ENCODE measurements at regions not wholly inside any gene's neighbourhood (a gene's known extent, or its start where the extent isn't known, plus 50 kb on each side); places are given as distances from the start of the nearest gene placed in this dataset.

DNA sequence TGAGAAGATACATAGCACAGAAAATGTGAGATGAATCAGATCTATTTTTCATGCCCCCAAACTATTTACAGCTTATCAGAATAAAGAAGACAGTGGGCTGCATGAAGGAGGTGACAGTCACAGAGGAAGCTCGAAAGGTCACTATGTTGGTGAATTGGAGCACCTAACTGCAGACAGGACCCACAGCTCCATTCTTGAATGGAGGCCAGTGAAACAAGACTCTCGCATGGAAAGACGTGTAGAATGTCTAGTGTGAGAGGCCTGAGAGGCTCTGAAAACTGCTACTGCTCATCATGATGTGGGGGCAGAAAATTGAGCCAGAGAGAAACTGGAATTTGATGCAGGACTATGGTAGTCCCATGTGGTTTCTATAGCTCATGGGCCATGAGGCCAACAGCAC is 60.3 kb upstream of the CCDC190 start:
- DNase-seq (ENCODE audit: low read depth in 3 of 3), result no peak

GRCh38 chr1:162919034-162919433 is 58.1 kb upstream of the CCDC190 start:
- no peak for DNase-seq (ENCODE audit: low read depth in 3 of 3)

DNA sequence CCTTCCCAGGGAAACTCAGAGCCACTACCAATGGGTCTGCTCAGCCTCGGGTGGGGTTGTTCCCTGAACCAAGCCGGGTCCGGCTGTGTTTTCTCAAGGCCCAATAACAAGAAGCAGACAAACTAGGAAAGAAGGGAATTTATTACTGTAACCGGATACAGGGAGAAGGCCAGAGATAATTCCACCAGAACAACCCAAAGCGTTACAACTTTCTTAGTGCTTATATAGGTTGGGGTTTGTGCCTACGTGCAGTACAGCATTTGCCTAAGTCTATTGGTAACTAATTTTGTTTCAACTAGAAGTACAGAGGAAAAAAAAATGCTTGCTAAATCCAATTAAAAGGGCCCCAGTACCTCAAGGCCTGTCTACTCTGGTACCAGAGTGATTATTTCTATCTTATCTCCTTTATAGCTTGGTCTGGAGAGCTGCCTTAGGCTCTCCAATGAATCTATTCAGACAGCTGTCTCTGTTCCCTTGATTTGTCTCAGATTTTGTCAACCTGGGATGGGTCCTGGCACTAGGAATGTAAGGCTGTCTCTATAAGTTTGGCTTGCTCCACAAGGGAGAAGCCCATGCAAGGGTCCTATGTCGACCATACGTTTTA is 57.3 kb upstream of the CCDC190 start:
- no peak for DNase-seq (ENCODE audit: low read depth in 3 of 3)

DNA sequence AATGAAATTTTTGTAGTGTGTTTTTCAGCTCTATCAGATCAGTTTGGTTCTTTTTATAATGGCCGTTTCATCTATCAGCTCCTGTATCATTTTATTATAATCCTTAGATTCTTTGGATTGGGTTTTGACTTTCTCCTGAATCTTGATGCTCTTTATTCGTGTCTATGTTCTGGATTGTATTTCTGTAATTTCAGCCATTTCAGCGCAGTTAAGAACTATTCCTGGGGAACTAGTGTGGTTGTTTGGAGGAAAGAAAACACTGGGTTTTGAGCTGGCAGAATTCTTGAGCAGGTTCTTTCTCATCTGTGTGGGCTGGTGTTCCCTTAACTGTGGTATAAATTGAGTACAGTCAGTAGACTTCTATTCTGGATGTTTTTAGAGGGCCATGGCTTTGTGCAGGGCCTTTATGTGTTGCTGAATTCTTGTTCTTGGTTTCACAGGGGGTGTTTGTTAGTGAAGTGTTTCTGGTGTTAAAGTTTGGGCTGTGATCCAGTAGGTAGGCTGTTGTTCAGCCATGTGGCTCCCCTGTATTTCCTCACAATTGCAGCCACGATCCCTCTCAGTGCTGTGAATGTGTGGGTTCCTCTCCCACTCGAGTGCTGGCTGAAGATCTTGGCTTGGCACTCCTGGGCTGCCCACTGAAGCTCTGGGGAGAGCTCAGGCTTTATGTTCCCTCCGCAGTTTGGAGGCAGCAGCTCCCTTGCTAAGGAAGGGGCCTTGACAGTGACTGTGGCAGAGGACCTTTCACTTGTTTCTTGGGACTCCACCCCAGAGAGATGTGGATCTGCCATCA is 56.0 kb upstream of the CCDC190 start:
- no peak for DNase-seq (ENCODE audit: low read depth in 3 of 3)

- no peak for DNase-seq (ENCODE audit: low read depth in 3 of 3)
Observed at GRCh38 chr1:162916407-162916806, 55.4 kb upstream of the CCDC190 start.

DNA sequence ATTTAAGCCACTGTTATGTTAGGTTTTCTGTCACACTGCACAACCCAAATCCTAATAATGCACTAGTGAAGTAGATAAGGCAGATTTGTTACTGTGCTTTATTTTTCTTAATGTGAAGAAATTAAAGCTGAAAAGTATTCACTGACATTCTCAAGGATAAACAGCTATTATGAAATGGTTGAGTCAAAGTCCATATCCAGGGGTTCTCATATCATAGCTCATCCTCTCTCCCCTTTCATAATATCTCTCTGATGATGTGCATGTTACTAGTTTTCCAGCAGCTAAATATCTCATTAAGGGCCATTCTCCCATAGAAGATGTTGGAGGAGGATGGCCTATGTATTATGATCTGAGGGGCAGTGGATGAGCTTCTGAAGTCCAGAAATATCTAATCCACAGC is 53.6 kb upstream of the CCDC190 start:
- no peak for DNase-seq (ENCODE audit: low read depth in 3 of 3)

- no peak for DNase-seq (ENCODE audit: low read depth in 3 of 3)
Observed at GRCh38 chr1:162913345-162913744, 52.4 kb upstream of the CCDC190 start.

DNA sequence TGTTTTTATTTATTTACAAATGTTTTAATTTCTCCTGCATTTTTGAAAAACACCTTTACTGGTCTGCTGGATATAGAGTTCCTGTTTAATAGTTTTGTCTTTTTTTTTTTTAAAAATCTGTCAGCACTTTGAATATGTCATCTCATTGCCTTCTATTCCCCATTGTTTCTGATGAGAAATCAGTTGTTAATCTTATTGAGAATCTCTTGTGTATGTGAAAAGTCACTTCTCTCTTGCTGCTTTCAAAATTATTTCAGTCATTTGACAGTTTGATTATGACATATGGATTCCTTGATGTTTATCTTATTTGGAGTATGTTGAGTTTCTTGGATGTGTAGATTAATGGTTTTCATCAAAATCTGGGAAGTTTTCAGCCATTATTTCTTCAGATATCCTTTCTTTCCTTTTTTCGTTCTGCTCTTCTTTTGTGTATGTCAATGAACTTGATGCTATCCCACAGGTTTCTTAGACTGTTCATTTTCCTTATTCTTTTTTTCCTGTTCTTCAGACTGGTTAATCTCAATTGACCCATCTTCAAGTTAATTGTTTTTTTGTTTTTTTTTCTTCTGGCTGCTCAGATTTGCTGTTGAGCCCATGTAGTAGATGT is 51.2 kb upstream of the CCDC190 start:
- DNase-seq (ENCODE audit: low read depth in 3 of 3), result no peak
